Osteoblast (primary cell): ENCODE measurements at regions not wholly inside any gene's neighbourhood (a gene's known extent, or its start where the extent isn't known, plus 50 kb on each side); places are given as distances from the start of the nearest gene placed in this dataset.

Experiments
- DNase-seq: peaks from one replicate; pipeline ENCODE4 v3.0.0; 2011; ENCODE audit warnings: low spot score, mixed read lengths; ENCODE audit not compliant: insufficient read length; ENCODE audit errors: missing footprints
- H2AFZ ChIP-seq: 2 replicates; pipeline ENCODE4 v1.6.0; 2011; ENCODE audit warnings: mild to moderate bottlenecking, low read length
- H3K27ac ChIP-seq: 2 replicates; pipeline ENCODE4 v1.5.1; 2011; ENCODE audit warnings: mild to moderate bottlenecking, low read depth, low read length, moderate library complexity
- H3K27me3 ChIP-seq: 2 replicates; pipeline ENCODE4 v1.6.0; 2012; ENCODE audit warnings: mild to moderate bottlenecking, control low read depth, inconsistent platforms, low read length, moderate library complexity; ENCODE audit not compliant: insufficient read depth
- H3K36me3 ChIP-seq: 2 replicates; pipeline ENCODE4 v1.5.1; 2011; ENCODE audit warnings: mild to moderate bottlenecking, low read length, control low read depth, moderate library complexity; ENCODE audit not compliant: insufficient read depth
- H3K4me1 ChIP-seq: 2 replicates; pipeline ENCODE4 v1.5.1; 2011; ENCODE audit warnings: mild to moderate bottlenecking, low read length, control low read depth, moderate library complexity; ENCODE audit not compliant: insufficient read depth
- H3K4me2 ChIP-seq: 2 replicates; pipeline ENCODE4 v1.6.0; 2011; ENCODE audit warnings: mild to moderate bottlenecking, low read length; ENCODE audit not compliant: insufficient read depth
- H3K4me3 ChIP-seq: fragments of 200-600 bp; sonication (generic); 3 replicates; pipeline ENCODE4 v1.5.1; 2012; ENCODE audit warnings: mild to moderate bottlenecking, low read length, inconsistent platforms; ENCODE audit not compliant: insufficient read depth
- H3K79me2 ChIP-seq: 2 replicates; pipeline ENCODE4 v1.6.0; 2012; ENCODE audit warnings: mild to moderate bottlenecking, low read length, control low read depth, inconsistent platforms; ENCODE audit not compliant: insufficient read depth
- H3K9me3 ChIP-seq: 2 replicates; pipeline ENCODE4 v1.5.1; 2011; ENCODE audit warnings: low read depth, low read length, control low read depth
- H4K20me1 ChIP-seq: 2 replicates; pipeline ENCODE4 v1.6.0; 2012; ENCODE audit warnings: mild to moderate bottlenecking, low read length, control low read depth; ENCODE audit not compliant: insufficient read depth
- TF ChIP-seq, protein P1 (sequence below): IDR thresholded peaks from 2 replicates; pipeline ENCODE4 v1.5.1; 2011; ENCODE audit warnings: mild to moderate bottlenecking, low read depth, low read length, moderate library complexity; ENCODE audit errors: extremely low read depth

DNA sequence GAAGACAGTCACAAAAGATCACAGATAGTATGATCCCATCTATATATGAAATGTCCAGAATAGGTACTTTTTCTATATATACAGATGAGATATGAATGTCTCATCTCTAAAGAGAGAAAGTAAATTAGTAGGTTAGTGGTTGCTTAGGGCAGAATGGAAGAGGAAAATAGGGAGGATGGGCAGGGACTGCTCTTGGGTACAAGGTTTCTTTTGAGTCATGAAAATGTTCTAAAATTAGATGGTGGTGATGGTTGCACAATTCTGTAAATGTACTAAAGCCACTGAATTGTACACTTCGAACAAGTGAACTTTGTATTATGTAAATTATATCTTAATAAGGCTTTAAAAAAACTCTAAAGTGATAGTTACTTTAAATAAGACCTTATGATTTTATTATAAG, 59.6 kb upstream of the GRAMD2B start:
- Histone ChIP-seq H3K79me2 (no peaks in the 10 kb centered on the region), H4K20me1 (no peaks in the 10 kb centered on the region), H3K4me2 (no peak overlapping the region), H3K27me3 (no peaks in the 10 kb centered on the region), H3K36me3 (no peaks in the 10 kb centered on the region), H3K4me1 (peaks cover 2% of the 10 kb centered on the region), H3K27ac (no peak overlapping the region), H3K9me3 (no peaks in the 10 kb centered on the region), H2AFZ (no peak overlapping the region), H3K4me3 (no peak overlapping the region)
- TF ChIP-seq, protein P1, sequence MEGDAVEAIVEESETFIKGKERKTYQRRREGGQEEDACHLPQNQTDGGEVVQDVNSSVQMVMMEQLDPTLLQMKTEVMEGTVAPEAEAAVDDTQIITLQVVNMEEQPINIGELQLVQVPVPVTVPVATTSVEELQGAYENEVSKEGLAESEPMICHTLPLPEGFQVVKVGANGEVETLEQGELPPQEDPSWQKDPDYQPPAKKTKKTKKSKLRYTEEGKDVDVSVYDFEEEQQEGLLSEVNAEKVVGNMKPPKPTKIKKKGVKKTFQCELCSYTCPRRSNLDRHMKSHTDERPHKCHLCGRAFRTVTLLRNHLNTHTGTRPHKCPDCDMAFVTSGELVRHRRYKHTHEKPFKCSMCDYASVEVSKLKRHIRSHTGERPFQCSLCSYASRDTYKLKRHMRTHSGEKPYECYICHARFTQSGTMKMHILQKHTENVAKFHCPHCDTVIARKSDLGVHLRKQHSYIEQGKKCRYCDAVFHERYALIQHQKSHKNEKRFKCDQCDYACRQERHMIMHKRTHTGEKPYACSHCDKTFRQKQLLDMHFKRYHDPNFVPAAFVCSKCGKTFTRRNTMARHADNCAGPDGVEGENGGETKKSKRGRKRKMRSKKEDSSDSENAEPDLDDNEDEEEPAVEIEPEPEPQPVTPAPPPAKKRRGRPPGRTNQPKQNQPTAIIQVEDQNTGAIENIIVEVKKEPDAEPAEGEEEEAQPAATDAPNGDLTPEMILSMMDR: no peak
- no peak for DNase-seq

DNA sequence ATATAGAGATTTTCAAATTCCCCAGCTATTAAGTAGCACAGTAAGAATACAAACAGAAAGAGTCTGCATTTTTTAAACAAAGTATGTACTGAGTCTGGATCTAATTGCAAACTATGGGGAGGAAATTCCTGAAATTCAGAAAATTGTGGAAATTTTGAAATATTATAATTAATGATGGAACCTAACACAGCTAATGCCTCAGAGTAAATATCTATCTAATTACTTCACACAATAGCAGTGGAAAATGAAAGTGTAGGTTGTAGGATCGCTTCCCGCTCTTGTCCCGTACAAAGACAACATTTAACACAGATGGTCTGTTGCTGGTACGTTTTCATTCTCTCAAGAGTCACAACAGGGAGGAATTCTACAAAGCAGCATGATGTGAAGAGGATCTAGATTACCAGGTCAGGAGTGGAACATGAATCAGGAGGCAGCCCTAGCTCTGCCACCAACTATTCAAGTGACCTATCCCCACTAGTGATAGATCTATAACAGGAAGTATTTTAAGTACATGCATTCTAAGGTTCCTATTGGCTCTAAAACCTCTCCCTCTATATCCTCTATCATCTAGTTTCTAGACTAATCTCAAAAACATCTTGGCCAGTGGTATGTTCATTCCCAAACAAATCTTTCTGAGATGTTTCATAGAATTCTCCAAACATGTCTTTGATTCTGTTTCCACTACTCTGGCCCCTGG, 58.9 kb upstream of the GRAMD2B start:
- no peaks in the 10 kb centered on the region for H4K20me1 ChIP-seq
- TF ChIP-seq, protein P1: no peak
- no peak for DNase-seq

GRCh38 chr5:126365446-126366198, 57.6 kb upstream of the GRAMD2B start:
- Histone ChIP-seq H3K36me3 (no peaks in the 10 kb centered on the region), H3K4me1 (peaks cover 9% of the 10 kb centered on the region), H3K9me3 (no peaks in the 10 kb centered on the region), H3K79me2 (no peaks in the 10 kb centered on the region), H3K4me2 (no peak overlapping the region), H4K20me1 (no peaks in the 10 kb centered on the region), H3K27ac (no peak overlapping the region), H3K27me3 (no peaks in the 10 kb centered on the region), H2AFZ (no peak overlapping the region), H3K4me3 (no peak overlapping the region)
- TF ChIP-seq, protein P1: no peak
- DNase-seq: no peak

More for the DNA sequence above, 58.9 kb upstream of the GRAMD2B start:
- Histone ChIP-seq H3K4me1 (peaks cover 2% of the 10 kb centered on the region), H3K27ac (peak overlapping the region; percentile 17), H3K79me2 (no peaks in the 10 kb centered on the region), H3K4me2 (no peak overlapping the region), H3K4me3 (no peak overlapping the region), H3K9me3 (no peaks in the 10 kb centered on the region), H3K27me3 (no peaks in the 10 kb centered on the region), H3K36me3 (no peaks in the 10 kb centered on the region), H2AFZ (peak overlapping the region; percentile 53)

DNA sequence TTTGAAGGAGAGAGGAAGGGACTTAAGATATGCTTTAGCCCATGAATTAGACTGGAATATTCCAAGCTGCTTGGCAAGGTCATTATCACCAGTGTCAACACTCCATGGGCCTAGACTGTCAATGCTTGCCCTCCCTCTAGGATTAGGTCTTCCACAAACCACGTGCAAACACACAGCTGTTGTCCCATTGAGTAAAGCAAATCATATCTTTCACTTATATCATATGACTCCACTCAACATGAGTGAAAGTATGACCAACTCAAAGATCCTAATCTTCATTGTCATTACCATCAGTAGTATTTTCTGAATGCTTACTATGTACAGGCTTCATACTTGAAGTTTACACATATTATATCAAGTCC, 57.0 kb upstream of the GRAMD2B start:
- no peak overlapping the region for H2AFZ ChIP-seq
- H3K4me2 ChIP-seq: no peak overlapping the region
- peaks cover 13% of the 10 kb centered on the region for H3K4me1 ChIP-seq
- no peaks in the 10 kb centered on the region for H3K79me2 ChIP-seq
- no peaks in the 10 kb centered on the region for H3K9me3 ChIP-seq
- TF ChIP-seq, protein P1: no peak
- no peaks in the 10 kb centered on the region for H3K27me3 ChIP-seq
- no peak overlapping the region for H3K27ac ChIP-seq
- H3K4me3 ChIP-seq: no peak overlapping the region
- H3K36me3 ChIP-seq: no peaks in the 10 kb centered on the region
- DNase-seq: no peak
- H4K20me1 ChIP-seq: no peaks in the 10 kb centered on the region
